T-helper 9 cell (primary cell): ENCODE measurements at regions not wholly inside any gene's neighbourhood (a gene's known extent, or its start where the extent isn't known, plus 50 kb on each side); places are given as distances from the start of the nearest gene placed in this dataset.
"Not testable (repeated sequence)": the region's sequence is repeated elsewhere in the genome, so short reads cannot be mapped to it uniquely, and the experiment has no call there.

ENCODE experiments used
- DNase-seq: peaks from one replicate; pipeline ENCODE4 v3.0.0-alpha.2; 2020

DNA sequence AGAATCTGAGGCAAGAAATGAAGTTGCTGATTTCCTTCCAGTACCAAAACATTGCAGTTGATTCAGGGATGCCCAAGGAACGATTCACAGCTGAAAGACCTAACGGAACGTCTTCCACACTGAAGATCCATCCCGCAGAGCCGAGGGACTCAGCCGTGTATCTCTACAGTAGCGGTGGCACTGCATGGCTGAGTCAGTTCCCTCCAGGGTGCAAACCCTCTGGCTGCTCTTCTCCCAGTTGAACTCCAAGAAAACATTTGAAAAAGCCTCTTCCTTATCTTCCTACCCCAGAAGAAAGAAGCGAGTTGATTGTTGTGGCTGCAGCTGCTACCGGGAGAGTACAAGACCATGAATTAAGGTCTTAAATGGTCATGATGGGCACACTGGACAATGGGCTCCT is 147.1 kb upstream of the PRSS1 start:
- no peak for DNase-seq

DNA sequence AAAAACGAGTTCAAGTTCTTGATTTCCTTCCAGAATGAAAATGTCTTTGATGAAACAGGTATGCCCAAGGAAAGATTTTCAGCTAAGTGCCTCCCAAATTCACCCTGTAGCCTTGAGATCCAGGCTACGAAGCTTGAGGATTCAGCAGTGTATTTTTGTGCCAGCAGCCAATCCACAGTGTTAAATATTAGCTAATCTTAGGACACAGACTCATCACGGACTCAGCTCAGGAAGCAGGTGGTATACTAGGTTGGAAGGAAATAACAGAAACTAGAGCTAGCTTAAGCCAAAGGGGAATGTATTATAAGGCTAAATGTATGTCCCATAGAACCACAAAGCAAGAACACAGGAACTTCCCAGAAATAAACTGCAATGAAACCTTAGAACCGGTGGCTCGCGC is 151.0 kb upstream of the PRSS1 start:
- no peak for DNase-seq

DNA sequence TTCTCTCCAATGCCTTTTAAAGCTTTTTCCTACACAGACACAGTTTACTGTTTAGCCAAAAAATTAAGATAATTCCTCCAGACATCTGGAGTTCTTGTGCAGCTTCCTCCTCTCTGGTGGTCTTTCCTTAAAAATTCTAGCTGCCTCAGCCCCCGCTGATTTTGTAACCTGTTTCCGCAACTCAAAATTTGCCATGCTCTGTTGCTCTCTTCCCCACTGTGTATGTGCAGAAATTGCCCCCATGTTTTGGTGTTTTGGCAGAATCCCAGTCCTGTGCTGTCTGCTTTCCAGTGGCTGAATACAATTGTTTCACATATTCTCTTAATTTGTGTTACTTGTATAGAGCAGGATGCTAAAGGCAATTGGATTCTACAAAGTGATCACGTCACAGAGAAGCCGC is 151.7 kb upstream of the PRSS1 start:
- no peak for DNase-seq

DNA sequence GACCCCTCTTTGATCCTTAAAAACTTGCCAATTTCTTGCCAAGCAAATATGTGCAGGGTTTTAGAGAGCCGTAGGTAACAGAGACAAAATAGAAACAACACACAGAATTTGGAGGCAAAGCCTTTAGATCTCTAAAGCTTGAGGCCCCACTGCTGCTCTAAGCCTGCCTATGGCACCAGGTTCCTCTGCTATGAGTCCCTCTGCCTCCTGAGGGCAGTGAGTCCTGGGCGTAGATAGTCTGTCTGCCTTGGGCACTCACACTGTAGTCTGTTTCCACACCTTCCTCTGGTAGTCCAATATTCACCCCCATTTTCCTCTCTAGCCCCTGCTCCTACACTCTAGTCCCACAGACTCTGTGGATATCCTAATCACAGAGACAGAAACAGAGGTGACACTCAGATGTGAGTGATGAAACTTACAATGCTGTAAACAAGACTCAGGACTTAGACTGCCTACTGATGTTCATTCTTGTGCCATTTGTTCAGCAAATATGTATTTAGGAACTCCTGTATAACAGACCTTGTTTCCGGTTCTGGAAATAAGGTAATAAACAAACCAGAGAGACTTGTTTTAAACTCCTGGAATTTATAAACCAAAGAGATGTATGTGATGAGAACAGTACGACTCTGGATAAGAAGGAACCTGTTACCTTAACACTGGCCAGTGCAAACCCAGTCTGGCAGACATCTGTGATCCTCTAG is 153.3 kb upstream of the PRSS1 start:
- no peak for DNase-seq

DNA sequence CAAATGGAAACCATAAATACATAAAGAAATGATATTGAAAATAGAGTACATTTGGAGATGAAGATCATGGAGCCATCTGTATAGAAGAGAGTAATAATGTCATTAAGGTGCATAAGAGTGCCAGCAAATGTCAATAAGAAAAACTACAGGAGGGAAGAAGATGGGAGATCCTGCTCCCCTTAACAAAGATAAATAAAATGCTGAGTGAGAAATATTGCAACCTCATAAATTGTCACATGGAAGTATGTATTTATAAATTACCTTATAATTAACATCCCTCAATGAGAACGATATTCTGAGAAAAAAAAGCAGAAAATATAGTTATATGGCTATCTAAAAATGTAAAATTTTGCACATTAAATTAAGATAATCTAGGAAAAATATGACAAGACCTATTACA is 155.2 kb upstream of the PRSS1 start:
- DNase-seq: no peak

DNA sequence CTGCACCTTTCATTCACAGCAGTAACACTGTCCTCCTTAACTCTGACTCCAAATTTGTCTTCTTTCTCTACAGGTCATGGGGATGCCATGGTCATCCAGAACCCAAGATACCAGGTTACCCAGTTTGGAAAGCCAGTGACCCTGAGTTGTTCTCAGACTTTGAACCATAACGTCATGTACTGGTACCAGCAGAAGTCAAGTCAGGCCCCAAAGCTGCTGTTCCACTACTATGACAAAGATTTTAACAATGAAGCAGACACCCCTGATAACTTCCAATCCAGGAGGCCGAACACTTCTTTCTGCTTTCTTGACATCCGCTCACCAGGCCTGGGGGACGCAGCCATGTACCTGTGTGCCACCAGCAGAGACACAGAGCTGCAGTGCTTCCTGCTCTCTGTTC is 156.2 kb upstream of the PRSS1 start:
- no peak for DNase-seq

DNA sequence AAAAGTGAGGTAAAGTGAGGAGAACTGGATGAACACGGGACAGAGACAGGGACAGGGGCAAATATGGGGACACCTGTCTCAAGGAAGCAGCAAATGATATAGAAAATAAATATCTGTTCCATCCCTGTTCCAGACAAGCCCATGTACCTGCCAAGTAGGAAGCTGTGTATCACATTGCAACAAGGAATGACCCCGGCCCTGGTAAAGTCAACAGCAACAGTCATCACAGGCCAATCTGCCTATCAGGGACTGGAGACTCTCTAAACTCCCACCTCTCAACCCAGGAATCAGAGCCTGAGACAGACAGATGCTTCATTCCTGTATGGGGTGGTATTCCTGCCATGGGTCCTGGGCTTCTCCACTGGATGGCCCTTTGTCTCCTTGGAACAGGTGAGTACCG is 156.6 kb upstream of the PRSS1 start:
- no peak for DNase-seq

DNA sequence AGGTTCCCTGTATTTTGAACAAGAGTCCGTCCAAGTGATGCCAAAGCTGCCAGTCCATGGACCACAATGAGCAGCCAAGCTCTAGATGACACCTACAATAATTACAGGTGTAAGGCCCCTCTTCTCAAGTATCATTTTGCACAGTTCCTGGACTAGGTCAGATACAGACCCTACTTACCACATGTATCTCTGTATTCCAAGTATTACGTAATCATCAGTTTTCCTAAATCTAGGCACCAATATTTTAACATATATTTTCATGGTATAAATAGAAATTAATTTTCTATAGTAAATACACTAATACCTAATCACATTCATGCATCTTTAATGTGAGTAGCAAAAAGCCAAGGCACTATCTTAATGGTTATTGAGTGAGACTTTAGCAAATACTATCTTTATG is 157.0 kb upstream of the PRSS1 start:
- DNase-seq: no peak

DNA sequence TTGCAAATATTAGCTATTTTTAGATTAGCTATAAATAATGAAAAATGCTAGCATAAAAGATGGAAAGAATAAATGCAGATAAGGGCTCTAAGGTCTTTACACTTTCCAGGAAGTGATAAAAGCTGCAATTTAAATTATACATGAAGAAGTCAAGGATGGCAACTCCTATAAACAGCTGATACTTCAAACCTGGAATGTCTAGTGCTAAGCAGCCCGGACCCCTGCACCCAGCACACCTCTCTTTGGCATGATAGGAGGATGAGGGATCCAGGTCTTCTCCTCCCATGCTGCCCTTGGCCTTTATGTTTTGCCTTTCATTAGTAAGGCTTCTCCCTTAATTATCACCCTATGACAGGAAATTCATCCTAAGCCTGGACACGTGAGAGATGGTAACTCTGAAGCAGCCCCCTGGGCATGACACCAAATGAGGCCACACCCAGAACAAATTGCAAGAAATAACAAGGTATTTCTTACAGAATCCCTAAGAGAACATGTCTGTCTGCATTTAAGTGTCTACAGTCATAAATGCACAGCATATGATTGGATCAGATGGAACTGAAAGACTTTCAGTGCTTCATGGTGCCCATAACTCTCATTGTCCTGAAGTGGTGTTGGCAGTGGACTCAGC is 158.3 kb upstream of the PRSS1 start:
- DNase-seq: no peak

DNA sequence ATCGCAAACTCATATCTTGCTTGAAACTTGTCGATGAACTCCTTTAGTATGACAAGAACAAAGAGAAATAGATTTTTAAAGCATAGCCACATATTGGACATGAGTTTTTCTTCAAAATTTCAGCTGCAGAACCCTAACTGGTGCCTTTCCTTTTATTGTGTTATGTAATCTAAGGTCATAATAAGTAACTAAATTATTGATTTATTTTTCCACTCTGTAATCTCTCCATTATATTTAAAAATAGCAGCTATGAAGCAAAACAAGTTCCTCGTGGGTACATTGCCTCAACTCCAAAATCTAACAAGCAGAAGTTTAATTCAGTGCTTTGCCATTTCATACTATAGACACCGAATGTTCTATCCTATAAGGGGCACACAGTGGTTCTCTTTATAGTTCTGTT is 159.2 kb upstream of the PRSS1 start:
- no peak for DNase-seq

DNA sequence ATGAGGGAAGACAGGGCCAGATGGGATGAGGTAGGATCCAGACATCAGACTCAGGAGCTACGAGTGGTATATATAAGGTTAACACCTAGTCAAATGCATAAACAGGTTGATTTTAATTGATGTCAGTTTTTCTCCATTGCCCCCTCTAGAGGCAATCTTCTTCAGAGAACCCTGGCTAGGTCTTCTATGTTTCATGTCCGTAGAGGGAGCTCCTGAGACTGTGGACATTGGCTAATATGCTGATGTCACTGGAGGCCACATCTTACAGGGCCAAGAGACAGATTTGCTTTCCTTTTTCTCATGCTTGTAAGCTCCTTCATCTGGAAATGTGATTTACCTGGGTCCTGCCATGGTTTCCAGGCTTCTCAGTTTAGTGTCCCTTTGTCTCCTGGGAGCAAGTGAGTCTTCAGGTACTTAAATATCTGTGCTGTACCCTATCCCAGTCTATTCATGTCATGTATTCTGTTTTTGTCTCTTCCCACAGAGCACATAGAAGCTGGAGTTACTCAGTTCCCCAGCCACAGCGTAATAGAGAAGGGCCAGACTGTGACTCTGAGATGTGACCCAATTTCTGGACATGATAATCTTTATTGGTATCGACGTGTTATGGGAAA is 161.6 kb upstream of the PRSS1 start:
- no peak for DNase-seq

DNA sequence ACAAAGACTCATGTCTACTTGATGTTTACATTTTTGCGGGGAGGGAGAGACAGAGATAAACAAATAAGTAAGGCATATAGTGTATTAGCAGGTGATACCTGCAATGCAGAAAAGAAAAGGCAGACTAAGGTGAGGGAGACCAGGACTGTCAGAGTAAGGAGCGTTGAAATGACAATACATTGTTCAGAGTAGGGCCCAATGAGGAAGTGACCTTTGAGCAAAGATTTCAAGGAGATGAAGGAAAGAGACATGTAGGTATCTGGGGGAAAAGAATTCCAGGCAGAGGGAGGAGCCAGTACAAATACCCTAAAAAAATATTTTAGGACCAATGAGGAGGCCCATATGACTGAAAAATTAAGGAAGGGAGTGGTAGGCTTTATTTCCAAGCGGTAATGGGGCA is 162.7 kb upstream of the PRSS1 start:
- no peak for DNase-seq

DNA sequence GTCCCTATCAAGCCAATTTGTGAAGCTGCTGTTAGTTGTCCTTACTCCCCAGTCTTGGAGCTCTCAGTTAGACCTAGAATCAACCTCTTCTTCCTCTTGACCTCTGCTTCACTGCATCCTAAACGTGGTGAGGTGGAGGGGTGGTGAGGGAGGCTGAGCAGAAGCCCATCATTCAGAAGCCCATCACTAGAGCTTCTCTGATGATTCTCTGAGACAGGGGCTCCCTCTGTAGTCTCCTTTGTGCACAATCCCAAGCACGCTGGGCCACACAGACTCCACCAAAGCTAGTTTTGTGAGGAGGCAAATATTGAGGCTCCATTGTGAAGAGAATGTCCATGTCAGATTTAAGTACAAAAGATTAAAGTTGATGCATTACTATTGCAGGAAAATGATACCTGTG is 163.8 kb upstream of the PRSS1 start:
- no peak for DNase-seq

DNA sequence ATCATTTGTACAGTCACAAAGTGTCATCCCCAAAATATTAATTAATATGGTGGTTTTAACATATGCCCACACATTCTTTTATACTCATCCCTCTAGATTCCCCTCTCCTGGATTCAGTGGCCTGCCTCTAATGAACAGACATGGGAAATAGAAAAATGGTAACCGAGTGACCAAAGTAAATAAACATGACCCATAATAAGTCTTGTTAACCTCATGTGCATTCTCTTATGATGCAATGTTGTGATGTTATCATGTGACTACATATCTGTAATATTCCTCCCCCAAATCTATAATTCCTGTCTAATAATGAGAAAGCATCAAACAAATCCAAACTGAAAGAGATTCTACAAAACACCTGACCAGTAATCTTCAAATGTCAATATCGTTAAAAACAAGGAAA is 164.5 kb upstream of the PRSS1 start:
- no peak for DNase-seq

DNA sequence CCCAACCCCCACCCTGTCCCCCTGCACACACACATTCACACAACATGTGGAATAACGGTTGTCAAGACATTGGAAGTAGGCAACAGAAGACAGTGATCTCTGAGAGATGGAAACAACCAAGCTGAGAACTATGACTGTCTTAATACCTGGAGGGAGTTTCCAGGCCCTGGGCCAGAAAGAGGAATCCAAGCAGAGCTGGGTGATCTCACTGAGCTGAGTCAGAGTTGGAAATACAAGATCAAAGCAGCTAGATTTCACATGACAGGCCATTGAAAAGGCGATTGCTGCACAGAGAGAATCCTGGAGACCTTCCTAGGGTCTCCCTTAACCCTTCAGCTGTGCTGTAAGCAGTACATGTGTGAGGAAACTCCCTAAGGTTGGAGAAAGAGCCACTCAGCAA is 165.8 kb upstream of the PRSS1 start:
- no peak for DNase-seq

DNA sequence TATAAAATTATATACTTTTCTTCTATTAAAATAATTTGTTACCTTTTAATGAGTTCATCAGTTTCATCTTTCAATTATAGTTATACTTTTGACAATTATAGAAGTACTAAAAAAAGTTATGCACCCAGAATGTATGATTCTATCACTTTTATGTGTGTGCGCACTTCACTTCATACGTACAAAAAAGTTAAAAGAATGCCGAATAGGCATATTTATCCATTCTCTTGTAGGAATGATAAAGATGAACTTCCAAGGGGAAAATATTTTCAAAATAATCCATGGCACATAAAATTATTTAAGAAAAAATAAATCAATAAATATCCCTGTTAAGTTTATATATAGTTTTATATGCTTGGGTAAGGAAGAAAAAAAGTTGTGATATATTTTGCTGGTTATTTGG is 166.9 kb upstream of the PRSS1 start:
- no peak for DNase-seq

DNA sequence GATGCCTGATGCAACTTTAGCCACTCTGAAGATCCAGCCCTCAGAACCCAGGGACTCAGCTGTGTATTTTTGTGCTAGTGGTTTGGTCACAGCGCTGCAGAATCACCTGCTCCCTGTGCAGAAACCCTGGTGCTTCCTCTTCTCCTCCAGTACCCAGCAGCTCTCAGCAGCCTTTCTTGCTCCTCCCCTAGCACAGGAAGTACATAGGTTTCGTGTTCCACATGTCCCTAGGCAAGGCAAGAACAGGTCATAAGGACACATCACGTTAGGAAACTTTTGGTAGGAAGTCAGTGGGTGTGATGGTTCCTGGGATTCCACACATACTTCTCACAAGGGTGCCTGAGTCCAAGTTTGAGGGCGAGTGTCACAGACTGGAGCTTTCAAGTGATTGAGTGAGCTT is 167.9 kb upstream of the PRSS1 start:
- no peak for DNase-seq

DNA sequence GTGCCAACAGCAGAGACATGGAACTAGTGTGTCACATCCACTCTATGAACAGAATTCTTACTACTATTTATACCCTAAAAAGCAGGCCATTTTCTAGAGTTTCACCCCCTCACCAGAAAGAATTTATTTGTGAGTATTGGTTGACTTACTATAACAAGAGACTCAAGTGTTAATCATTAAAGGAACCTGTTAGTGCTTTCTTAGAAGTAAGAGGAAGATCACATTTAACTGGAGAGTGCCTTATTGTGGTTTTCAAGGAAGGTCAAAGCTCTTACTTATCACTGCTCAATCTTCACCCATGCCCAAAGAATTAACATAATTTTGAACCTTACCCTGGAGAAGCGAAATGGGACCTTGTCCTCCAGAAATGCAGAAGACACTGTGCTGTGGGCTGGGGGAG is 169.3 kb upstream of the PRSS1 start:
- no peak for DNase-seq

DNA sequence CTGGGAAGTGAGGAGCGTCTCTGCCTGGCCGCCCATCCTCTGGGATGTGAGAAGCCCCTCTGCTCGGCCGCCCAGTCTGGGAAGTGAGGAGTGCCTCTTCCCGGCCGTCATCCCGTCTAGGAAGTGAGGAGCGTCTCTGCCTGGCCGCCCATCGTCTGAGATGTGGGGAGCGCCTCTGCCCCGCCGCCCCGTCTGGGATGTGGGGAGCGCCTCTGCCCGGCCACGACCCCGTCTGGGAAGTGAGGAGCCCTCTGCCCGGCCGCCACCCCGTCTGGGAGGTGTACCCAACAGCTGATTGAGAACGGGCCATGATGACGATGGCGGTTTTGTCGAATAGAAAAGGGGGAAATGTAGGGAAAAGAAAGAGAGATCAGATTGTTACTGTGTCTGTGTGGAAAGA is 173.9 kb upstream of the PRSS1 start:
- not testable (repeated sequence) for DNase-seq

DNA sequence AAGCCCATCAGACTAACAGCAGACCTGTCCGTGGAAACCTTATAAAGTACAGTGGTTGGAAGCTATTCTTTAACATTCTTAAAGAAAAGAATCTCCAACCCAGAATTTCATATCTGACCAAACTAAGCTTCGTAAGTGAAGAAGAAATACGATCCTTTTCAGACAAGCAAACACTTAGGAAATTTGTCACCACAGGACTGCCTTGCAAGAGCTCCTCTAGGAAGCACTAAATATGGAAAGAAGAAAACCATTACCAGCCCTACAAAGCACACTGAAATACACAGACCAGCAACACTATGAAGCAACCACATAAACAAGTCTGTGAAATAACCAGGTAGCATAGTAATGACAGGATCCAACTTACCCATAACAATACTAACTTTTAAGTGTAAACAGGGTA is 177.7 kb upstream of the PRSS1 start:
- no peak for DNase-seq

DNA sequence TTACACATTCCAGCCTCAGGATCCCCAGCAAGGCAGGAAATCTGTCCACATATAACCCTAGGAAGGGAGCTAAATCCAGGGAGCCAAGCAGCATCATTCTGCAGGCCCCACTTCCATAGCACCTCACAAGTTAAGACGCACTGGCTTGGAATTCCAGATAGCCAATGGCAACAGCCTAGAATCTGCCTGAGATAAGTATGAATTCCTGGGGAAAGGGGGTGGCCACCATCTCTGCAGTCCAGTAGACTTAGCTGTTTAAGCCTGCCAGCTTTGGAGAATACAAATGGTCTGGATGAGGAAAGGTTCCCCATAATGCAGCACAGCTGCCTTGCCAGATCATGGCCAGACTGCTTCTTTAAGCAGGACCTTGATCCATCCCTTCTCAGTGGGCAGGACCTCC is 179.4 kb upstream of the PRSS1 start:
- DNase-seq: no peak

DNA sequence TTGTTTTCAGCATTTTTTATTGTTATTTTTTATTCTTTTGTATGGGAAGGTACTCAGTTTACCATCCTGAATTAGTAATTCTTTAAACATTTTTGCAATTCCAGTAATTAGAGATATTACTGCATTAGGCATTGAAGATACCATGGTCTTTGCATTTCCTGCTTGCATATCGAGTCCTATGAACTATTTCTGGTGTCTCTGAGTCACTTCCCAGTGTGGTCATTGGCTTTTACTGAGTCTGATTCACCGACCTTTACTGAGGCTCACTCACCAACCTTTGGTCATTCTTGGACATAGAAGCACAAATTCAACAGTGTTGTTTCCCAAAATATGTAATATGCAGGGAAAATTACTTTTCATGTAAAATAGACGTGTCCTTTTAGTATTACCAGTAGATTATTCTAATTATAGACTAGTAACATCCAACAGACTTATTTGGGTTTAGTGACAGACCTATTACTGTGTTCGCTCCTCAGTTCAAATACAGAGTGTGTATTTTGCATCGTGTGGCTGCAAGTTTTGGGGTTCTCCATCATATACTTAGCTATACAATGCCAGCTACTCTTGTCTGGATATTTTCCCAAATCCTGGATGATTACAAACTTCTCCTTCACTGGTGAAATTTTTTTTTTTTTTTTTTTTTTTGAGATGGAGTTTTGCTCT is 180.7 kb upstream of the PRSS1 start:
- DNase-seq: no peak

DNA sequence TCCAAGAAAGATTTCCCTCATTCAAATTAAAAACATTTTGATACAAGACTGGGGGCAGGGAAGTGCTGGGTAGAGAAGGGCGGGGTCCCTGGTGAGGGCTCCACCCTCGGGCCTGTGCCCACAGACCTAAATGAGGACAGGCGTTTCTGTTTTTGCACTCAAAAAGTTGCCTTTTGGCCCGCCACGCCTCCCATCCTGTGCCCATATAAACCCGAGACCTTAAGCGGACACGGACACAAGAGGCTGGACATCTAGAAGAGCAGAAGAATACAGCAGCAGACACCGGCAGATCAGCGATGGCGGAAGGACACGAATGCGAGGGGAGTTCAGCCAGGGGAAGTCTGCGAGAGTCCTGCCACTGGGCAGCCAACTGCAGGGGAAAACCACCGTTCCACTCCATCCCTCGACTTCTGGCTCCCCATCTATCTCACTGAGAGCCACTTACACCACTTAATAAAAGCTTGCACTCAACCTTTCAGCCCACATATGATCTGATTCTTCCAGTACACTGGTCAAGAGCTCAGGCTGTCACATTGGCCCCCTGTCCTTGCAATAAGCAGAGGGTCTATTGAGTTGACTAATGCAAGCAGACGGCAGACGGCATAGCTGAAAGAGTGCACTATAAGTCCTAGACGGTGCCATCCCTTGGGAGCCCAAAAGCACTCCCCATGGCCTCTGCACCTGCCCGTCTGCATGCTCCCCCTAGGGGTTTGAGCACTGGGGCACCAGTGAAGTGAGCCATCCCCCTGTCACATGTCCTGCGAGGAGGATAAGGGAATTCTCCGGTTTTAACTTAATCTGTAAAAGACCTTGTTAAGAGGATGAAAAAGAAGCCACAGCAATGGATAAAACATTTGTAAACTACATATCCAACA is 181.8 kb upstream of the PRSS1 start:
- no peak for DNase-seq
